ENCODE measurements at regions not wholly inside any gene's neighbourhood (a gene's known extent, or its start where the extent isn't known, plus 50 kb on each side); places are given as distances from the start of the nearest gene placed in this dataset.

DNA sequence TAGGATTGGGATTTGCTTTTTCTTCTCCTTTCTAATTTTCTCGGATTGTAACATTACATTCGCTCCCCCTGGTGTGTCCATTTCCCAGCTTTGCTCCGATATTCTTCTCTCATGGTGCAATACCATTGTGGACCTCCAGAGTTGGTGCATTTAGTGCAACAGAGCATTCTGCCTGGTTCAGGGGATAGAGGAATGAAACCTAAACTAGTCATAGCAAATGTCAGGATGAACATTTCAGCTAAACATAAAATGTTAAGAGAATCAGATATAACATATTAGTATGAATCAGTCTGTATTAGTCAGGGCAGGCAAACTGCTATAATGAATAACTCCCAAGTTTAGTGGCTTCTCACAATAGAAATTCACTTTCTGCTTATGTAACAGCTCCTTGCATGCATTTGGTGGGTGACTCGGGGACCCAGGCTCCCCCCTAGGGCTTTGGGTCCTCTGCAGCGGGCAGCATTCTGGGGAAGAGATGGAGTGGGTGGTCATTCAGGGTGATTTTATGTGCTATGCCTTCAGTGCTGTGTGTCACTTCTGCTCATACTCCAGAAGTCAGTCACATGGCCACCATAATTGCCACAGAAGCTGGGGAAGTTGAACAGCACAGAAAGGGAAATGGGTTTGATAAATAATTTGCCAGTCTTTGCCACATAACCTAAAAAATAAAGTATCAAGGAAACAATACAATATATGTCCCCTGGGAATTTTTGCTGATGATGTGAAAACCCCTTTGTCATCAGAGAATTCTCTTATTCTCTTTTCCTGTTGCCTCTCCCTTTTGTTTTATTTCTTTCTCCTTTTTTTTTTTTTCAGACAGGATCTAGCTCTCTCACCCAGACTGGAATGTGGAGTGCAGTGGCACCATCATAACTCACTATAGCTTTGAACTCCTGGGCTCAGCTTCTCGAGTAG lies 111.0 kb downstream of the HSPH1 start:
- Histone ChIP-seq H3K27ac (no peak overlapping the region), H3K4me3 (no peak overlapping the region)

DNA sequence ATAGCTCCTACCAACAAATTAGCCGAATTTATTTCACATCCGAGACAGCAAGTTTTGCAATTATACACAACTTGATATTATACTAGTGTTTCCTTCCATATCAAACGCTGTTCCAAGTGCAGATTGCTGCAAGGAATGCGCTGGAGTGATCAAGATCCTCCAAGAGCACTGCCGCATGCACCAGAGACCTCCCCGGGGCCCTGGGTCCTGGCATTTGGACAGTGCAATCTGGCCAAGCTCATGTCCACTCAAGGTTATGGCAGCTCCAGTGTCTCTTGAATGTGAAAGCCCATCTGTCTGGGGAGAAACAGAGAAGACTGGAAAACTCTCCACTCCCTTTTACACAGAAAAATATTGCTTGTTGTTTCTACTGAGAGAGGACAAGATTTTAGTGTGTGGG lies 111.9 kb downstream of the HSPH1 start:
- Histone ChIP-seq H3K4me3 (no peak overlapping the region), H3K27ac (no peak overlapping the region)

DNA sequence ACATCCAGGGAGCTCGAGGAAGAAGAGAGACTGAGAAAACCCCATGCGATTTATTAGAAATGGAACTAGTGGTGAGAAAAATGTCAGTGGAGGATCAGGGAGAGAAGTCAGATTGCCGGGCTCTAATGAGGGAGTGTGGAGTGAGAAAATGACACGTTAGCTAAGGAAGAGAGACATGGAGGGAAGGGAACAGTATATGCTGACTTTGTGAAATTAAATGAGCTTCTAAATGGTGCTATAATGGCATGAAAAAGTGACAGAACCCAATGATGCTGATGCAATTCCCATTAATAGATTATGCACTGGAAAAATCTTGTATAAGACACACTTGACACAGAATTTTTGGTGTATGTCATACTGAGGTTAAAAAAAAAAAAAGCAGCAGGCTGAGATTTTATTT lies 112.6 kb downstream of the HSPH1 start:
- no peak overlapping the region for H3K4me3 ChIP-seq
- no peak overlapping the region for H3K27ac ChIP-seq

DNA sequence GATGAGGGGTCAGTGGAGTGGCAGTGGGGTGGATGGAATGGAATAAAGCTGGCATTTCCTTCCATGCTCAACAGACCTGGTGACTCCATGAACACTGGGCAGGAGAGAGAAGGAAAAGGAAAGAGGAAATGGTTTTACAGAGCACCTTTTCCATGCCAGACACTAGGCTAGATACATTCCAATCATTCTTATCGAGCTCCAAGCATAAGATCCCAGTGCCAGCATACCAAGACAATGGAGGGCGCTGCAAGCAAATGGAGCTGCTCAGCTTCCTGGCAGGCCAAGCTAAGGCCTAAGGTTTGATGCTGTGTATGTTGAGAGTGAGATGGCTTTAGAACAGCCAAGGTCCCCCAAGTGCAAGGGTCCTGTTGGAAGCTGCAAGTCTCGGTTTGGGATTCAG lies 113.2 kb downstream of the HSPH1 start:
- Histone ChIP-seq H3K4me3 (no peak overlapping the region), H3K27ac (no peak overlapping the region)

DNA sequence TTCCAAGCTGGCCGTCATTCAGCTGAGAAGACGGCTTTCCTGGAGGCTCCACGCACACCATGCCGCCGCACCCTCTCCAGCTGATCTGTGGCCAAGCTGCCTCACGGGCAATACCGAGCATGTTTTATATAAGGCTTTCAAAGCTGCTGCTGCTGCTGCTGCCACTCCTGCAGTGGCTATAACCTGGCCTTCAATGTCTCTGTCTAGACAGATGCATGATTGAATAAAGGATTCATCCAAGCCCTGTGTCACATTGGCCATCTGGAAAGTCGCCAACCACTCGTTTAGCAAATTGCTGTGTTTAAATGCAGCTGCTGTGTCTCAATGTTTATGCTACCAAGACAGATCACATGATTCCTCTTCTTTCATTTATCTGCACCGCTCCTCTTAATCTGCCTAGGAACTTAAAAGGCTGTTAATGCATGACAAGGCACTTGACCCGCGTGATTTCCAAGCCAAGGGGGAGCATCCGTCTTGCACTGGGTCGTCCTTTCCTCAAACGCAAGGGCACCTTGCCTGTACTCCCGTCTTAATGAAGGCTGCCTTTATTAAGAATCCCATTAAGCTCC lies 114.3 kb downstream of the TEX26 start:
- peak overlapping the region in 13 of 21 experiments; percentile 28 to 88 (median 79) for H3K27ac ChIP-seq
- H3K4me3 ChIP-seq: no peak overlapping the region

DNA sequence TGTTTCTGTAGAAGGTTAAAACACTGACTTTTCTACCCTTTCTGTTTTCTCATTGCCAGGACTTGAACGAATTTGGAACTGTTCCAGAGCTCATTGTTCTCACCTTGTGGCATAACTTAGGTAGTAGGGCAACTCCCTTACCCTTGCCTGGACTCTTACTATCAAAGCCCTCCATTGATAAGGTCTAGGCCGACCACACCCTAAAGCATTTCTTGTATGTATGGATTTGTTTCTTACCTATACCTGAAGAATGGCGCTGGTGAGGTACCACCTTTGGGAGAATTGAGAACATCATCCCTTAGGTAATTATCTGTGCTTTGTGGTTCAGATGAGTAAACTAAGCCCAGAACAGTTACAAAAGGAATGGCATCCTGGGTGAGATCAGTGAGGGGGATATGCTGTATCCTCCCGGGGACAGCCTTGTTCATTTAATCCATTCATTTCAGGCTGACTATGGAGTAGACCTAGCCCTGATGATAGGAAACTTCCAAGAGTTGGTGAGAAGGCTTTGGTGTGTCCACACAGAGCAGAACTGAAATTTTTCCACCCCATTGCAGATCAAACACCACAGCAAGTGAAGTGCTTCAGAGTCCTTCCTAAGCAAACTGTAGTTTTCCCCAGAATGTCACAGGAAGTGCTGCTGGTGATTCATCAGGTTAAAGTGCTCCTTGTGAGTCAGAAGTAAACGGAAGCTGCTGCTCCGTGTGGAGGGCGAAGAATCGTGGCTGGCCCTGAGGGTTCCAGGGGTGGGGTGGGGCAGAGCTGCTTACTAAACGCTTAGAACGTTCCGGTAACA lies 113.0 kb downstream of the TEX26 start:
- Histone ChIP-seq H3K4me3 (no peak overlapping the region), H3K27ac (peak overlapping the region; percentile 4 to 88 (median 77))

DNA sequence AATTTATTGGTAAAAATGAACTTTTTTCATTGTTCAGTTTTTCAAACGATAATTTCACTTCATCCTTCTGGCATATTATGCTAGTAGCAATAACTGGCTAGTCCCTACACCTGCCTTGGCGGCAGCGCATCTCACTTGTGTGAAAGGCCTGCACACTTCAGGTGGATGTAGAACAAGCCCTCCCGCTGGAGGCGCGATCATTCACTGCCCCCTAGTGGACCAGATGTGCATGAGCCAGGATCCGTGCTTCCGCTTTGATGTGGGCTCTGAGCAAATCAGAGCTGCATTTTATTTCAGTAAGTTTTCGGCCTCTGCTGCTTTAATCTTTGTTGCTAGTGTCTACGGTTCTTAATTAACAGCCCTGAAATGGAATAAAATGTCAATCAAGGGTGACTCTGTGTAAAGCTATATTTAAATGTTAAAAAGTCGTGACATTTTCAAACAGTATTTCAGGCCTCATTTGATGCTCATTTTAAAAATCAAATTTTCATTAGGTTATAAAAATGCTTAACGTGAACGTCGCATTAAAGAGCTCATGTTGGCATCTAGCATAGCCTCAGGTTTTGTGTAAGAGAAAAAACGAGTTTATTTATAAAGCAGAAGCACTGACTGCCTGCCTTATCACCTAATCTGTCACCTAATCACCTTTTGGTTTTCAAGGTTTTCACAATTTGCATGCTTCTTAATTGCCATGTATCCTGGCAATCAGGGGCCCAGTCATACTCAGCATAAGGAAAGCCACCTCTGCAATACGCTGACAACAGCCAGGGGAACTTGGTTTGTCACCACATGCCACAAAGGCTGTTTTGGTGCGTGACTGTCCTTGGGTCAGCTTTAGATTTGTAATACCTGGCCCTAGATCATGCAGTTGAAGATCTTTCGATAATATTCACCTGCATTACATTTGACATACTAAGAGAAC lies 112.2 kb downstream of the TEX26 start:
- peak overlapping the region in 15 of 21 experiments; percentile 17 to 88 (median 75) for H3K27ac ChIP-seq
- H3K4me3 ChIP-seq: no peak overlapping the region

DNA sequence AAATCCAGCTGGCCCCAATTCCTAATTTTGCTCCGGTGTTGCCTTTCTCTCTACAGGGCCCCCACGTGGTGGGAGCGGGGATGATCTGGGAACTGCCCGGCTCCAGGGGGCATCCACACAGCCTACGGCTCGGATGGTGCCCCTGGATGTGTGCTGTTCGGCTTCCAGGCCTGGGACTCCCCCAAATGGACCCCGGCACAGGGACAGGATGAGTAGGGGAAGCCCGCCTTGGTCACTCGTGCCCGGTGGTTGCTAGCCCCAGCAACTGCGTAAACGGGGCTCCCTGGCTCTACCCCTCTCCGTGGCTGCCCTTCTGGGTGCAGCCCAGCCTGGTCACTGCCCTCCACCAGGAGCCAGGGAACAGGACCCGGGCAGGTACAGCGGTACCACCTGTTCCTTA lies 111.5 kb downstream of the TEX26 start:
- no peak overlapping the region for H3K27ac ChIP-seq

DNA sequence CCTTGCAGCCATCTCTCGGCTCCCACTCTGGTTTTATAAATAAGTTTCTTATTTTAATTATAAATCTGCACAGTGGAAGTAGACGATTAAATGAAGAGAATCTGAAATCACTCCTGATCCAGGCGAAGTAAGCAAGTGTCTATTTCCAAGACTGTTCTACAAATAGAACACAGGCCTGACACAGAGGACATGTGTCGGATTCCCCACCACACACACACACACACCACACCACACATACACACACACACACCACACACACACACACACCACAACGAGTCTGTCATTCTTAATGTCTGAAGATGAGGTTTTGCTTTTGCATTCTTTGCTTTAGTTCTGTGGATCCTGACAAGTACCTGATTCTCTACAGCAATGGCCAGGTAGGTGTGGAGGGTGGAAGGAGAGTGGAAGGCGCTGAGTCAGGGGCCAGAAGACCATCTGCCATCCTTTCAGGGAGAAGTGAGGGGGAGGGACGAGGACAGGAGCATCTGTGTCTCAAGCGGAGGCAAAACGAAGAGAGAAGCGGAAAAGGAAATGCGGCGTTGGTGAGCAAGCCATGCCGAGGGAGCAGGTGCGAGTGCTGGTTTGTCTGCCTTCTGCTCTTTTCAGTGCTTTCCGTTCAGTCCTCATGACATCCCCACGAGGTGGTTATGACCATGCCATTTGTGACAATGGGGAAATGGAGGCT lies 110.2 kb downstream of the TEX26 start:
- H3K27ac ChIP-seq: no peak overlapping the region
- H3K4me3 ChIP-seq: no peak overlapping the region

More for the DNA sequence above, 111.5 kb downstream of the TEX26 start:
- no peak overlapping the region for H3K4me3 ChIP-seq

DNA sequence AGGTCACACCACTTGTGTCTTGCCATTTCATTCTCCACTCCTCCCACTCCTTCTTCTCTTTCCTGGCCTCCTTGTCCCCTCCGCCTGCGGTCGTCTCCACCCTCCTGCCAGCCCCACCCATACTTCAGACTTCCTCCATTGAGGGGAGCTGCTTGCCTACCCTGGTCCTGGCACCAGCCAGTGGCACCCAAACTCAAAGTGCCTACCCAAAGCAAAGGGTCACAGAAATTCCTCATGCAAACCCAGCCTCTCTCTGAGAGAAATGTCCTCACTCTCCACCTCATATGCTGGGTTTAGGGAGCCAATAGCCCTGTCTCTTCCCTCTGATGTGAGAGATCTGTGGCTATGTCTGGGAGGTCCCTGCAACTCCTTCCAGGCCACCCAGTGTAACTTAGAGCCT lies 109.6 kb downstream of the TEX26 start:
- Histone ChIP-seq H3K4me3 (no peak overlapping the region), H3K27ac (no peak overlapping the region)

DNA sequence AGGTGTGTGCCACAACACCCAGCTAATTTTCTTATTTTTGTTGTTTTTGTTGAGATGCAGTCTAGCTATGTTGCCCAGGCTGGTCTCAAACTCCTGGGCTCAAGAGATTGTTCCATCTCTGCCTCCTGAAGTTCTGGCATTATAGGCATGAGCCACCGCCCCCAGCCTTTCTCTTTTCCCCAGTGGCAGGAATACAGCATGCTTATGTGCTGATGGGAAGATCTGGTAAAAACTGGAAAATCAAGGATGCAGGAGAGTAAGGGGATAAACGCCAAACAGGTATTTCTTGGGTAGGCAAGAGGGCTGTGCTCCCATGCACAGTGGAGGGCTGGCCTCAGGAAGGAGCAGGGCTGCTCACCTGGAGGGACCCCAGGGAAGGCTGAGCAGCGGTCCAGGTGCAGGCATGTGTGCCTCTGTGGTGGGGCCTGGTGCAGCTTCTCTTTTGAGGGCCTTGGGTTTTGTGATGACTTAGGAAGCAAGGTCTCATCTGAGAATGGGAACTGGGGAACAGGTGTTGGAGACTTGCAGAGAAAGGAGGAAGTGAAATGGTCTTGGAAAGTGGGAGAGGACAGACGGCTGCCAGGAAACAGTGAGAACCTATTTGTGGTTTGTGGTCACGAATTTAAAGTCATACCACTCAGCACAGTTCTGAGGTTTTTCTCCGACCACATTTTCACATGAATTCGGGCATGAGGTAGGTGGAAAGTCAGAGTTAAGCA lies 106.5 kb downstream of the TEX26 start:
- Histone ChIP-seq H3K27ac (no peak overlapping the region), H3K4me3 (no peak overlapping the region)

DNA sequence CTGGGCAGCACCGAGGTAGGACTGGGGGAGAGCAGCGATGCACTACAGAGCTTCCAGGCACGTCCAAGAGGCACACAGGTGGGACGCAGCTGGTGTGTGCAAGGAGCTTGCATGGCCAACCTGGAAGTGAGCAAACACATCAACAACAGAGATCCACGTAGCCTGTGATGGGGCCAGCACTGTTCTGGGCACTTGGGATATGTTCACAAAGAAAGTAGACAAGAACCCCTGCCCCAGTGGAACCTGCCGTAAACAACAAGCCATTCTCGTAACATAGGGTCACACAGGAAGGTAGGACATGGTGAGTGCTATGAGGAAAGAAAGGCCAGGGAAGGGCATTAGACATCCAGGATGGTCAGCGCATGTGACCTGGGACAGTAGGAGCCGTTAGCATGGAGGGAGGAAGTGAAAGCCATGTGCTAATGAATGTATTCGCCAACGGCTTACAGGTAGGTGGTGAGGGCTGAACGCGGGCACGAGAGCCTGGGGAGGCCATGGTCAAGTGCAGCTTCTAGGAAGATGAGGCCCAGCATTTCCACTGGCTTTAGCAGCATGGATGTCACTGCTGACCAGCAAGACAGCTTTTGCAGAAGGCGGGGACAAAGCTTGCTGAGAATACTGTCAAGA lies 105.5 kb downstream of the TEX26 start:
- Histone ChIP-seq H3K4me3 (no peak overlapping the region), H3K27ac (no peak overlapping the region)

DNA sequence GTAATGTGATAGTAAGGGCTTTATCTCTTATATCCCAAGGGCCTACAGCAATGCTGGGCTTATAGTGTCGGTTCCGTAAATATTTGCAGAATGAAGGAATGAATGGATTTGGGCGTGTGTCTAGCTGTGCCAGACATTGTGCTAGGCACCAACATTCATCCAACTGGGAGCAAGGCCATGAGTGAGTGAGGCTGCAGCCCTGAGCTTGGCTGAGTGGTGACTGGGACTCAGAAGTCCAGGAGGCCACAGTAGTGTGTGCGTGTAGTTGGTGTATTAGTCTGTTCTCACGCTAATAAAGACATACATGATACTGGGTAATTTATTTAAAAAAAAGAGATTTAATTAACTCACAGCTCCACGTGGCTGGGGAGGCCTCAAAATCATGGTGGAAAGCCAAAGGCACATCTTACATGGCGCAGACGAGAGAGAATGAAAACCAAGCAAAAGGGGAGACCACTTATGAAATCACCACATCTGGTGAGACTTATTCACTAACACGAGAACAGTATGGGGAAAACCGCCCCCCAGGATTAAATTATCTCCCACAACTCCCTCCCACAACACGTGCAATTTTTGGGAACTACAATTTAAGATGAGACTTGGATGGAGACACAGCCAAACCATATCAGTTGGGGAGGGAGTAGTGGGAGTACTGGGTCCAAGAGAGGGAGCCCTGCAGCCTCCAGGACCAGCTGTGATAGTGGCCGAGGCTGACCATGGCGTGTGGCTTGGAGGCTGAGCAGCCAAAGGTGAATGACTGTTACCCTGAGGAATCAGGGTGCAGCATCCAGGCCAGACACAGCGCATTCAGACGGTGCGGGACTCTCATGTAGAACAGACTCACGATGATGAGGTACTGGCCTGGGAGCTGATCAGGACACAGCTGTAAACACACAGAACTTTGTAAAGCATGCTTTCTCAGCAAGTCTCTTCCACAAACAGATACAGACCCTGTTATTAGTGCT lies 104.6 kb downstream of the TEX26 start:
- no peak overlapping the region for H3K27ac ChIP-seq

DNA sequence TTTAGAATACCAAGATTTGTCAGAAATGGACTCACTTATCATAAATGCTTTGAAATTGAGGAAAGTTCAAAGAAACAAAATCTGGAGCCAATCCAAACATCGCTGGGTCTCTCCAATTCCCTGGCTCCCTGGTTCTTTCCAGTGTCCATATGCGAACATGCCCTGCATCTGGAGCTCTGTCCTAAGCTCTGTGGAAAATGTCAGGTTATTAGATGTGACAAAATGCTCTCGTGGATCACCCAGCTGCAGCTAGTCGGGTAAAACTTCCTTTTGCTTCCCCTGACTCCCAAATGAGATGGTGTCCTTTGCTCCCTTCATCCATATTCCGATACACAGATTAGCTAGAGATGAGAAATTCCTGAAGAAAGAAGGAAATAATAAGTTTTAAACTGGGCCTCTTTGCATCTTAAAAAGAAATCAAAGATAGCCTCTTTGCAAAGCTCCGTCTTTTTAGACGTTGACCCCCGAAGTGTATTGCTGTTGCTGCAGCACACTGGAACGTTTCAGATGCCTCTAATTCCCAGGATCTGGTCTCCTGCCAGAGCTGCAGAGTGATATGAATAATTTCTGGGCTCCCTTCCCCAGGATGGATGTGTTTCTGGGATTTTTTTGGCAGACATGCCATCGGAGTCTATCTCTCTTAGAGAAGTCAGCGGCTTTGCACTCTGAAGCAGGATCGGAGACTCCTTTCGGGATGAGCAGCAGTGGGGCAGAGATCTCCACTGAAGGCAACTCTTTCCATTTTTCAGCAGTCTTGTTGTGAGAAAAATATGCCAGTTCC lies 102.9 kb downstream of the TEX26 start:
- Histone ChIP-seq H3K27ac (no peak overlapping the region), H3K4me3 (no peak overlapping the region)

More for the DNA sequence above, 104.6 kb downstream of the TEX26 start:
- H3K4me3 ChIP-seq: no peak overlapping the region

DNA sequence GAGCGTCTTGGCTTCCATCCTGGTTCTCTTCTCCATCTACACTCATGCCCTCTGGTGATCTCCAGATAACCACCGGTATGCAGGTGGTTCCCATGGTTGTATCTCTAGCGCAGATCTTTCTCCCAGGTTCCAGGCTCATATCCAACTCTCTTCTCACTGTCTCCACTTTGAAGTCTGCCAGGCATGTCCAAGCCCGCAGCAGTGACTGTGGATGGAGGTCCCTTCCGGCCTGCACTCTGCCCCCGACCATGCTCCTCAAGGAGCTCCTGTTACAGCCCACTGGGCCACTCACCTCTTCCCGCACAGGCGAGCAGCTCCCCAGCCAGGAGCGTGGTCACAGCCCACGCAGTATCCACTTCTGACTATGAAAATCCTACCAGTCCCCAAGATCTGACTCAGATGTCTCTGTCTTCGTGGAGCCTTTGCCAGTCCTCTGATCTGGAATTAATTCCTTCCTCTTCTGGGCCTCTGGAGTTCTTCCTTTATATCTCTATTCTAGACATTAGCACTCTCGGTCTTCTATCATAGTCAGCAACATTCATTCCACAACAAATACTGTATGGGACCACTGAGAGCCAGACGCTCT lies 100.2 kb downstream of the TEX26 start:
- Histone ChIP-seq H3K4me3 (no peak overlapping the region), H3K27ac (peak overlapping the region in 1 of 21 experiments; percentile 57)

DNA sequence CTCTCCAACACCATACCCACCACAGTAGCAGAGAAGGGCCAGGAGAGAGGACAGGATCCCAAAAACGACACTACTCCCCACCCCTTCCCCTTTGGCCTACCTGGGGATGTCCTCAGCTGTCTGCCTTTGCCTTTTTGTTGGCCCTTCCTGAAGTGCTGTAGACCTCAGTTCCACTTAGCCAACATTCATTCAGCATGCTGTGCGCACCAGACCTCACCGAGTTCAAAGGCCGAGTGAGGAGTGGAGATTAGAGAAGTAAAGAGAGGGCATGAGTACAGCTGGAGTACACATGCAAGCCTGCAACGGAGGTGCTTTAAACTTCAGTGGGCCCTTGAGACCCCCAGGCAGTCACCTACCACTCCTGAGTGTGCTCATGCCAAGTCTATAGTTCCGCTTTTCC lies 99.0 kb downstream of the TEX26 start:
- Histone ChIP-seq H3K27ac (no peak overlapping the region), H3K4me3 (no peak overlapping the region)
